WTC11 (cell line): ENCODE measurements at regions not wholly inside any gene's neighbourhood (a gene's known extent, or its start where the extent isn't known, plus 50 kb on each side); places are given as distances from the start of the nearest gene placed in this dataset.
"Not testable (repeated sequence)": the region's sequence is repeated elsewhere in the genome, so short reads cannot be mapped to it uniquely, and the experiment has no call there.

Source experiments
- CTCF ChIP-seq: fragments of 200-600 bp; IDR thresholded peaks from 2 replicates; pipeline ENCODE4 v1.8.0; 2022; ENCODE audit warnings: antibody characterized with exemption
- NFATC4 ChIP-seq: fragments of 250-450 bp; sonication (Bioruptor Pico); IDR thresholded peaks from 2 replicates; pipeline ENCODE4 v1.9.0; 2021; ENCODE audit warnings: mild to moderate bottlenecking
- NR2C2 ChIP-seq: sonication (generic); formaldehyde crosslinking; IDR thresholded peaks from 2 replicates; pipeline ENCODE4 v1.8.0; 2022; ENCODE audit warnings: mild to moderate bottlenecking, missing genetic modification reagents
- TCF7 ChIP-seq: sonication (generic); formaldehyde crosslinking; IDR thresholded peaks from 2 replicates; pipeline ENCODE4 v1.8.0; 2022; ENCODE audit warnings: mild to moderate bottlenecking, low read depth, missing genetic modification reagents, moderate library complexity
- USF2 ChIP-seq: sonication (generic); formaldehyde crosslinking; IDR thresholded peaks from 2 replicates; pipeline ENCODE4 v1.8.1; 2023; ENCODE audit warnings: mild to moderate bottlenecking, missing genetic modification reagents, moderate library complexity
- ZNF416 ChIP-seq: fragments of 250-450 bp; sonication (Bioruptor Pico); IDR thresholded peaks from 2 replicates; pipeline ENCODE4 v1.9.0; 2021; ENCODE audit warnings: mild to moderate bottlenecking, inconsistent platforms

DNA sequence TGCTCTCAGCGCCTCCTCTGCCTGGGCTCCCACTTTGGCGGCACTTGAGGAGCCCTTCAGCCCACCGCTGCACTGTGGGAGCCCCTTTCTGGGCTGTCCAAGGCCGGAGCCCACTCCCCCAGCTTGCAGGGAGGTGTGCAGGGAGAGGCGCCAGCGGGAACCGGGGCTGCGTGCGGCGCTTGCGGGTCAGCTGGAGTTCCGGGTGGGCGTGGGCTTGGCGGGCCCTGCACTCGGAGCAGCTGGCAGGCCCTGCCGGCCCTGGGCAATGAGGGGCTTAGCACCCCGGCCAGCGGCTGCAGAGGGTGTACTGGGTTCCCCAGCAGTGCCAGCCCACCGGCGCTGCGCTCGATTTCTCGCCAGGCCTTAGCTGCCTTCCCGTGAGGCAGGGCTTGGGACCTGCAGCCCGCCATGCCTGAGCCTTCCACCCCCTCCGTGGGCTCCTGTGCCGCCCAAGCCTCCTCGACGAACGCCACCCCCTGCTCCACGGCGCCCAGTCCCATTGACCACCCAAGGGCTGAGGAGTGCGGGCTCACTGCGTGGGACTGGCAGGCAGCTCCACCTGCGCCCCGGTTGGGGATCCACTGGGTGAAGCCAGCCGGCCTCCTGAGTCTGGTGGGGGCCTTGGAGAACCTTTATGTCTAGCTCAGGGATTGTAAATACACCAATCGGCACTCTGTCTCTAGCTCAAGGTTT lies 122.3 kb downstream of the FSCB start:
- not testable (repeated sequence) for TF ChIP-seq CTCF; USF2 (CRISPR knock-in tag); TCF7 (CRISPR knock-in tag); NFATC4; NR2C2 (CRISPR knock-in tag); ZNF416
